ENCODE measurements at regions not wholly inside any gene's neighbourhood (a gene's known extent, or its start where the extent isn't known, plus 50 kb on each side); places are given as distances from the start of the nearest gene placed in this dataset.

- TF ChIP-seq CTCF (IDR thresholded peaks at IDR 0.05; ENCODE audit: low read depth, low read length, poor library complexity, severe bottlenecking) (no peak), EZH2phosphoT487 (IDR thresholded peaks at IDR 0.05; ENCODE audit: borderline replicate concordance, low read length) (no peak)
Observed at GRCh38 chr9:80554856-80555255, 983.1 kb downstream of the TLE4 start.
